HG03432 (cell line): ENCODE measurements at regions not wholly inside any gene's neighbourhood (a gene's known extent, or its start where the extent isn't known, plus 50 kb on each side); places are given as distances from the start of the nearest gene placed in this dataset.
A peak's percentile ranks its signal among the peaks of the same experiment; 100 is the strongest.

ENCODE experiments used
- ATAC-seq: cut with Tn5 transposase; IDR thresholded peaks from one replicate; pipeline ENCODE4 v1.9.1; 2021; ENCODE audit warnings: mild to moderate bottlenecking, moderate library complexity; ENCODE audit not compliant: unreplicated experiment

GRCh38 chr11:91872243-91872642 is 352.4 kb upstream of the FAT3 start:
- ATAC-seq, result no peak

DNA sequence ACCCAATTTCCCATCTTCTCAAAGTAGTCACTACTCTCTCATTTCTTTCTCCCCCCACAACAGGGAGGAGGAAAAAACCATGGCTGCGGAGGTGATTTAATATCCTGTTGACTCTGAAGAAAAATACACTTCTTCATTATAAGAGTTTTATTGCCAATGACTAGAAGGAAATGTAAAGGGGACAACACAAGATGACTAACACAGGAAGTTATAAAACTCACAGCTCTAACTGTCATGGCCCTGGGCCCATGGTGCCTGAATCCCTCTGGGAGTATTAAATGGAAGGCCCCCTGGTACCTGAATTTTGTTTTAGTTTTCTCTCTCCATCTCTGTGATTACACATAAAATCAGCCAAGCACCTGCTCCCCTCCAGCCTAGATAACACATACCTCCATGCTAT is 352.8 kb upstream of the FAT3 start:
- ATAC-seq, result no peak

DNA sequence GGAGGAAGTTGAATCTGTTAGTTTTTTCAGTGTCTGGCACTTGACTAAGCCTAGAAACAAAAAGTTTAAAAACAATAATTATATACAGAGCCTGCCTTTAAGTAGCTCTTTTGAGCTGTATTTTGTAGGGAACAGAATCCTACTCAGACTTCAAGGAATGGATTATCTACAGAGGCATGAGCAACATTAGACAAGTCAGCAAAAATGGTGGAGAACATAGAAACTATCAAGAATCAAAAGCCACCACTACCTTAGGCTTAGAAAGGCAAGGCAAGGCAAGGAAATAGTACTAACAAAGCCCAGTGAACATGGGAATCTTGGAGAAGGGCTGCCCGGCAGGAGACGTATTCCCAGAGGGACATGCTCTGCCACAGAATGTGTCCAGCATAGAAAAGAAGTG is 353.6 kb upstream of the FAT3 start:
- ATAC-seq, result no peak

- ATAC-seq, result no peak
Measured at GRCh38 chr11:91869686-91870085, 354.9 kb upstream of the FAT3 start.

DNA sequence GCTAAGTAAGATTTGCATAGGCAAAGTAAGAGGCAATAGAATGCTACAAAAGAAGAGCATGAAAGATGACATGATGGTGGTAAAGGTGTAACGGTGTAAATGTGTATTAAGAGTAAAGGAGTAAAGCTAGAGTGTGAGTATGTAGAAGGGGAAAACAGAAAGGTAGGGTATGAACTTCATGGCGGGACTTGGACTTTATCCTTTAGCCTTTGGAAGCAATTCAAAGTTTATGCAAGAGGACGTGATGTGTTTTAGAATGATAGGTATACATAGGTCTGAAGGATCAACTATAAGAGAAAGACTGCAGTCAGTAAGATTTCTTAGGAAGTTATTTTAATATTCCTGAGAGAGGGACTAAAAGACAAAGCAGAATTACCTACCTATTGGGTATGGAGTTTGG is 358.0 kb upstream of the FAT3 start:
- ATAC-seq, result no peak

GRCh38 chr11:91860661-91861060 is 364.0 kb upstream of the FAT3 start:
- ATAC-seq, result peak; percentile 74

- no peak for ATAC-seq
Measured at GRCh38 chr11:91859666-91860065, 365.0 kb upstream of the FAT3 start.

DNA sequence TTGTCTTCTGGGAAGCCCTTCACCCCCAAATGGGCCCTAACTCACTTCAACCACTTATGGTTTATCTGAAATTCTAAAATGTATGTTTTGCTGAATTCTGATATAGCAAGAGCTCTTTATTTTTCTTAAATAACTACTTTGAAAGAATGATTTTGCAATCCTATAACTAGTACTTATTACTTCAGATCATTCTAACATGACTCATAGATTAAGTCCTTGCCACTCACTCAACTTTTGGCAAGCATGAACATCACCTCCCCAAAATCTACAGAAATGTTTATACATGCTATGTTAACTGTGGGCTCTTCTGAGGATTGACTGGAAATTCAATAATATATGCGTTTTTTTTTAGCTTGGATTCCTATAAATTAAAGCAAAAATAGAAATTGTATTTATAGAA is 367.4 kb upstream of the FAT3 start:
- ATAC-seq, result no peak

- no peak for ATAC-seq
Measured at GRCh38 chr11:91854780-91855179, 369.8 kb upstream of the FAT3 start.

DNA sequence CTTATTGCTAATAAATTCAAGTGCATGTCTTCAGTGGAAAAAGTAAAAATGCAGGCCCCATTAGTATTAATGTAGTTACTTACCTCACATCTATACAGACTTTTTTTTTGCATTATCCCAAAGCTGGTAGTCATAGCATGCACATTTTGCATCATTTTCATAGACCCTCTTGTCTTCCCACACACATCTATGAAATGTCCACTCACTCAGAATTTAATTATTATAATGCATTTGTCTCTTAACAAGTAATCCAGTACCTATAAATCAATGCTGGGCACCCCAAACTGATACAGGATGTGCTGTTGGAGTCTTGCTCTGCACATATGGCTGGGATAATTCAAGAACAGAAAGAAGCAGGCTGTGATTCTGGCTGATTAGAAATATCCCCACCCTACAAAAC is 370.4 kb upstream of the FAT3 start:
- ATAC-seq, result no peak

- ATAC-seq, result no peak
Measured at GRCh38 chr11:91851908-91852307, 372.7 kb upstream of the FAT3 start.

DNA sequence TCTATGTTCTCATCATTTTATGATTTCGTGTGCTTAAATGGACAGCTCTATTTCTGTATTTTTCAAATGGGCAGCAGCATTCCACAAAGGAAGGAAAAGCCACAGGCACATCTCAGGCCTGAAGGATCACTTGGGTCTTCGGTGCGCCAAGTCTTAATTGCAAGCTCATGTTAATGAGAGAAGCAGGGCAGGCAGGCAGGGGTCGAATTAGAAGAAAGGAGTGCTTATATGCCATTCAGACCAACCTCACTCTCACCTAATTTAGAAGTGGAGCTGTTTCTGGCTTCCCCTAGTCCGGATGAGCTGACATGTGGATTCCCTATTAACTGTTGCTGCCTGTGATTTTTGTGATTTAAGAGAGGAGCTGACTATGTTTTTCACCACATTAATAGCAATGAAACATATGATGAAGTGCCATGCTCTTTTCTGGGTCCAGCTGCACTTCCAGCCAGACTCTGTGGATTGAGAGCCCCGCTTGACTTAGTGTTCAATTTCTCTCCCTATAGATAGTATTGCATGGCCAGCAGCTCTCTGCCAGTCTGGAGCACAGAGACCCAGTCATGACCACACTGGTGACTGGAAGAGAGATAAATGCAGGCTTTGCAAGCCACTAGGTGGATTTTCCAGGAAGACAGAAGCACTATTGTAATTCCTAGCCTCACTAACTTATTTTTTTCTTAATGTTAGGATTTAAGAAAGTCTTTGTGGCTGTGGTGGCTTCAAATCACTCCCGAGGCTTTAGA is 373.9 kb upstream of the FAT3 start:
- ATAC-seq, result no peak

DNA sequence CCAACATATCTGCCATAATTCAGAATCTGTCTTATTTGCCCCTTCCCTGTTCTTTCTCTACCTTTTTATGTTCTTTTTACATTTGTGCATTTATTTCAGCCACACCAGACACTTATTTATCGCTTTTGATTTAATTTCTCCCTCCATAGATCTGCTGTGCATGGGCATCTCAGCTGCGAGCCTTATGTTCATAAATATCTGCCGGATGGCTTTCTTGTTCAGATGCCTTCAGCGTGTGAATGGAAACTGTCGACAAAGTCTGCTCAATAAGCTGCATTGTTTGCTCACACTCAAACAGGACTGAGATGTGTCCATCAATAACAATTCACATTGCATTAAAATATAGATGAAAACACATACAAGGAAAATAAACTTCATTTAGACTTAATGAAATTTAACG is 374.6 kb upstream of the FAT3 start:
- no peak for ATAC-seq

- no peak for ATAC-seq
Measured at GRCh38 chr11:91846649-91847048, 378.0 kb upstream of the FAT3 start.

DNA sequence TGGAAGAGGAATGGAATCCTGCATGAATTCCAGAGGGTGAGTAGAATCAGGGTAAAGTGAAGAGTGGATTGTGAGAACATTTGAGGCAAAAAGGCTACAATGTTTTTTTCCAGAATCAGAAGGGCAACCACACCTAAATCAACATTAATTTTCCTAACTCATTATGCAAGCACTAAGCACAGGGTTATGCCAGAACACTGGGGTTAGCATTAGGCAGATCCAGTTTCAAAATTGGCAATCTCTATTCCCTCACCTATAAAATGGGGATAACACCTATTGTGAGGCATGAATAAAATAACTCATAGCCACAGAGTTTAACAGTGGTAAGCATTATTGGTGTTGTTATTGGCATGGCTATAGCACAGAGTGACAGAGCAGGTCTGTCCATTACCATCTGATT is 378.6 kb upstream of the FAT3 start:
- ATAC-seq, result no peak

GRCh38 chr11:91840640-91841240 is 383.9 kb upstream of the FAT3 start:
- ATAC-seq, result no peak

DNA sequence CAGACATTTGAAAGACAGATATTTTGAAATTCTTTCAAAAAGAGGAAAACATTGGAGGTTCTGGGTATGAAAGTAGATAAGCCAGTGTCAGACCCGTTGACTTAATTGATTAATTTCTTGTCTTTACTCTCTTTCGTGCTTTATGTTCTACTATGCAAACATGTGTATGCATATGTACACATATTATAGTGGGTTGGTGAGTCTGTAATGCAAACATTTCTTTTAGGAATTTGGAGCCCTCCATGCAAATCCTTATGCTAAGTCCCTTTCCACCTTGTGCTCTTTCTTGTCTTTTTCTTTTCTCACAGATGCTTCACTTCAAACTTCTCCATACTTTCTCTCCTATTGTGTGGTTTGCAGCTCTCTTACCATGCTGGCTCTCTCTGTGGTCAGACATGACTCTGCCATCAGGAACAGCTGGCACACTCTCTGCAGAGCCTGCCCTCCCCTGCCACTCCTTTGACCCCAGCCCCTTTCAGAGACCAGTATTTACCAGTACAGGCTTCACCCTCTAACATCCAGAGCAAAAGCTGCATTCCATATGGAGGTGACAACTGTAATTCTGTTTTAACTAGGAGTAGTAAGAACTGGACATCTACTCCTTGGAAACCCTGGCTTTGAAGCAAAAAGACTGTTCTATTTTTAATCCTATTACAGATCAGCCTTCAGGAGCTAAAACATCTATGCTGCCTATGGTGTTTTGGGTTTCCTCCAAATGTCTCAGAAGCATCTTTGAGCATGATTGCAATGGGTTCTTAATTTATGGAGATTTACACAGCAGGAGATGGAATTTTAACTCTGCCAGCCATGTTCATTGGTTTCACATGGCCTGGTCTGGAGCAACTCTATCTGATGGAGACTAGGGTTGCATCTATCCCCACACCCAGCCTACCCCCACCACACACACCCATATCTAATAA is 386.9 kb upstream of the FAT3 start:
- ATAC-seq, result no peak

- no peak for ATAC-seq
Measured at GRCh38 chr11:91835051-91835560, 389.5 kb upstream of the FAT3 start.

DNA sequence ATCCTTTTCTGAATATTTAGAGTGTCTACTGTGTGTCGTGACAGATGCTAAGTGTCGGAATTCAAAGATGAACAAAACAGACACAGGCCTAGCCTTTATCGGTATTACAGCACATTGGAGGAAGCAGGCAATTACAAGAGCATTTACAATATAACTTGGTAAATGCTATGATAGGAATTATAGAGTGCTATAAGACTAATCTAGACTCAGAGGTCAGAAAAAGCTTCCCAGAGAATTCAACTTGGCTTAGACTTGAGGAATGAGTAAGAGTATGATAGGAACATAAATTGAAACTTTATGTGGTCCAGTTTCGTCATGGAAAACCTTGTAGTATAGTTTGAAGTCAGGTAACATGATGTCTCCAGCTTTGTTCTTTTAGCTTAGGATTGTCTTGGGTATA is 395.7 kb upstream of the FAT3 start:
- ATAC-seq, result no peak

DNA sequence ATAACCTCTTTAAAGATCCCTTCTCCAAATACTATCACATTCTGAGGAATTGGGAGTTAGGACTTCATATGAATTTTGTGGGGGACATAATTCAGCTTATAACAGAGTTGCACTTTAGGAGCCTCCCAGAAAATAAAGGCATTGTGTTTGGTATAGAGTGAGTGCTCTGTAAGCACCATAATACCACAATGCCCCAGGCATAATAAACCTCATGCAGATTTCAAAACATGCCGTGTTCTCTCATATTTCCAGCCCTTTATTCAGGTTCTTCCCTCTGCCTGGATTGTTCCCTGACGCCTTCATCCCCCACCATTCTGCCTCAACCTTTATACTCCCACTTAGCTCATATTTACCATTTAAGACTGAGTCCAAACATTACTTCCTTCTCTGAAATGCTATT is 398.8 kb upstream of the FAT3 start:
- ATAC-seq, result no peak

DNA sequence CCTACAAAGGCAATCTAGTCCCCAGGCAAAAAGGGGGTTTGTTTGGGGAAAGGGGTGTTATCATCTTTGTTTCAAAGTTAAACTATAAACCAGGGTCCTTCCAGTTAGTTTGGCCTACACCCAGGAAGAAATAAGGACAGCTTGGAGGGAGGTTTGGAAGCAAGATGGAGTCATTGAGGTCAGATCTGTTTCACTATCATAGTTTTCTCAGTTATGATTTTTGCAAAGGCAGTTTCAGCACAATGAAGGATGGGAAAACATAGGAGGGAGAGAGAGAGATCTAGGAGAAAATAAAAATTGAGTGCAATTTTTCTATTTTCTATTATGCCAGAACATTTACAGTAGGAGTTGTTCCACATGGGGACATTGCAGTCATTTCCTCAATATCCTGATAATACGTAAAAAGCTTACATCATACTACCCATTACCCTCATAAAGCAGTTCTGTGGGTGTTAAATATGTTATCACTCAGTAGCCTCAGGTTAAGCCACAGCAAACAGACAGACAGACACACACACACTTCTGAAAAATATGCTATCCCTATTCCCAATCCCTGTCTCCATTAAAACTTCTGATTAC is 401.3 kb upstream of the FAT3 start:
- no peak for ATAC-seq
